Fibroblast of lung (primary cell): ENCODE measurements at regions not wholly inside any gene's neighbourhood (a gene's known extent, or its start where the extent isn't known, plus 50 kb on each side); places are given as distances from the start of the nearest gene placed in this dataset.
A peak's percentile ranks its signal among the peaks of the same experiment; 100 is the strongest.
"Not testable (repeated sequence)": the region's sequence is repeated elsewhere in the genome, so short reads cannot be mapped to it uniquely, and the experiment has no call there.

ENCODE experiments used
- DNase-seq, 2 donors: peaks; one replicate each; pipeline versions ENCODE4 v3.0.0 to v3.0.0-alpha.2; 2010; ENCODE audit warnings: low read depth in 2 of 2
- H2AFZ ChIP-seq: 2 replicates; pipeline ENCODE4 v1.5.1; 2012; ENCODE audit warnings: low read length, control low read depth, inconsistent platforms
- H3K27ac ChIP-seq: 2 replicates; pipeline ENCODE4 v1.5.1; 2011; ENCODE audit warnings: low read length, control low read depth; ENCODE audit not compliant: insufficient read depth
- H3K27me3 ChIP-seq: 2 replicates; pipeline ENCODE4 v1.5.1; 2011; ENCODE audit warnings: mild to moderate bottlenecking, low read length; ENCODE audit not compliant: control insufficient read depth, insufficient read depth
- H3K36me3 ChIP-seq: 2 replicates; pipeline ENCODE4 v1.5.1; 2011; ENCODE audit warnings: low read length; ENCODE audit not compliant: control insufficient read depth, insufficient read depth
- H3K4me1 ChIP-seq: 2 replicates; pipeline ENCODE4 v1.5.1; 2011; ENCODE audit warnings: low read length; ENCODE audit not compliant: control insufficient read depth, insufficient read depth; ENCODE audit errors: extremely low read depth
- H3K4me2 ChIP-seq: 2 replicates; pipeline ENCODE4 v1.5.1; 2011; ENCODE audit warnings: low read length, control low read depth; ENCODE audit not compliant: insufficient read depth; ENCODE audit errors: extremely low read depth
- H3K4me3 ChIP-seq, 4 experiments: fragments of 200-600 bp in 1 of 4; sonication (generic) in 1 of 4; replicated peaks in 1 of 4; 2 replicates each; pipeline ENCODE4 v1.5.1; 2011 to 2016; ENCODE audit warnings: low read length in 4 of 4, low read depth in 3 of 4, mild to moderate bottlenecking in 3 of 4, control low read depth in 2 of 4, inconsistent platforms in 1 of 4, mixed read lengths in 1 of 4; ENCODE audit not compliant: insufficient read depth in 1 of 4; ENCODE audit errors: control extremely low read depth in 1 of 4
- H3K79me2 ChIP-seq: 2 replicates; pipeline ENCODE4 v1.5.1; 2012; ENCODE audit warnings: mild to moderate bottlenecking, low read length, inconsistent platforms; ENCODE audit not compliant: control insufficient read depth, insufficient read depth
- H3K9ac ChIP-seq: 2 replicates; pipeline ENCODE4 v1.5.1; 2011; ENCODE audit warnings: mild to moderate bottlenecking, low read length, control low read depth; ENCODE audit not compliant: insufficient read depth
- H3K9me3 ChIP-seq: 2 replicates; pipeline ENCODE4 v1.5.1; 2012; ENCODE audit warnings: low read depth, low read length; ENCODE audit not compliant: control insufficient read depth, insufficient read depth
- H4K20me1 ChIP-seq: 2 replicates; pipeline ENCODE4 v1.5.1; 2011; ENCODE audit warnings: low read length; ENCODE audit not compliant: control insufficient read depth, insufficient read depth; ENCODE audit errors: extremely low read depth

- H3K9ac ChIP-seq, H3K9me3 ChIP-seq, H2AFZ ChIP-seq, H4K20me1 ChIP-seq, H3K36me3 ChIP-seq, H3K4me3 ChIP-seq, H3K27ac ChIP-seq, DNase-seq, H3K27me3 ChIP-seq: not testable (repeated sequence)
- peaks cover 22% of the 10 kb centered on the region for H3K4me1 ChIP-seq
- peak overlapping the region; percentile 59 for H3K4me2 ChIP-seq
- peaks cover 80% of the 10 kb centered on the region for H3K79me2 ChIP-seq
These were observed 84.9 kb upstream of the METTL9 start for GRCh38 chr16:21514474-21514840.

DNA sequence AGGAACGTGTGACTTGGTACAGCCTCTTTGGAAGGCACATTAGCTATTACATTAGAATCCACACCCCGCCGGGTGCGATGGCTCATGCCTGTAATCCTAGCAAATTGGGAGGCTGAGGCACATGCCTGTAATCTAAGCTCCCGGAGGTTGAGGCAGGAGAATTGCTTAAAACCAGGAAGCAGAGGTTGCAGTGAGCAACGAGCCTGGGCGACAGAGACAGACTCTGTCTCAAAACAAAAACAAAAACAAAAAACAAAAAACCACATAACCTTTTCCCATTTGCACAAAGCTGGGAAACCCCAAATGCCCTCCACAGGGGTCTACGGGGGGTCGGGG is 82.7 kb upstream of the METTL9 start:
- H3K9me3 ChIP-seq, H3K4me2 ChIP-seq, H3K27me3 ChIP-seq, H3K4me3 ChIP-seq, H3K9ac ChIP-seq, DNase-seq, H3K36me3 ChIP-seq, H2AFZ ChIP-seq, H4K20me1 ChIP-seq, H3K27ac ChIP-seq: not testable (repeated sequence)
- peaks cover 62% of the 10 kb centered on the region for H3K79me2 ChIP-seq
- peaks cover 17% of the 10 kb centered on the region for H3K4me1 ChIP-seq

DNA sequence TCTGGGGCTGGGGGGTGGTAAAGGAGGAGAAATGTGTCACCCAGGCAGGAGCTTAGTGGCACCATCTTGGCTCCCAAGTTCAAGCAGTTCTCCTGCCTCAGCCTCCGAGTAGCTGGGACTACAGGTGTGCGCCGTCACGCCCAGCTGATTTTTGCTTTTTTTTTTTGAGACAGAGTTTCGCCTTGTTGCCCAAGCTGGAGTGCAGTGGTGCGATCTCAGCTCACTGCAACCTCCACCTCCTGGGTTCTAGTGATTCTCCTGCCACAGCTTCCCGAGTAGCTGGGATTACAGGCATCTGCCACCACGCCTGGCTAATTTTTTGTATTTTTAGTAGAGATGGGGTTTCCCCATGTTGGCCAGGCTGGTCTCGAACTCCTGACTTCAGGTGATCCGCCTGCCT is 82.1 kb upstream of the METTL9 start:
- not testable (repeated sequence) for H3K27me3 ChIP-seq, H3K36me3 ChIP-seq, DNase-seq, H4K20me1 ChIP-seq, H2AFZ ChIP-seq, H3K4me3 ChIP-seq, H3K27ac ChIP-seq, H3K4me2 ChIP-seq, H3K9ac ChIP-seq, H3K9me3 ChIP-seq
- Histone ChIP-seq H3K4me1 (peaks cover 12% of the 10 kb centered on the region), H3K79me2 (peaks cover 56% of the 10 kb centered on the region)

GRCh38 chr16:21519361-21520133 is 79.8 kb upstream of the METTL9 start:
- peak overlapping the region; percentile 73 for H2AFZ ChIP-seq
- H4K20me1 ChIP-seq, DNase-seq, H3K36me3 ChIP-seq, H3K9me3 ChIP-seq, H3K4me1 ChIP-seq, H3K27me3 ChIP-seq: not testable (repeated sequence)
- H3K79me2 ChIP-seq: peaks cover 35% of the 10 kb centered on the region
- peak overlapping the region; percentile 64 to 84 (median 73) for H3K4me3 ChIP-seq
- H3K9ac ChIP-seq: peak overlapping the region; percentile 92
- H3K27ac ChIP-seq: peak overlapping the region; percentile 90
- peak overlapping the region; percentile 66 for H3K4me2 ChIP-seq

DNA sequence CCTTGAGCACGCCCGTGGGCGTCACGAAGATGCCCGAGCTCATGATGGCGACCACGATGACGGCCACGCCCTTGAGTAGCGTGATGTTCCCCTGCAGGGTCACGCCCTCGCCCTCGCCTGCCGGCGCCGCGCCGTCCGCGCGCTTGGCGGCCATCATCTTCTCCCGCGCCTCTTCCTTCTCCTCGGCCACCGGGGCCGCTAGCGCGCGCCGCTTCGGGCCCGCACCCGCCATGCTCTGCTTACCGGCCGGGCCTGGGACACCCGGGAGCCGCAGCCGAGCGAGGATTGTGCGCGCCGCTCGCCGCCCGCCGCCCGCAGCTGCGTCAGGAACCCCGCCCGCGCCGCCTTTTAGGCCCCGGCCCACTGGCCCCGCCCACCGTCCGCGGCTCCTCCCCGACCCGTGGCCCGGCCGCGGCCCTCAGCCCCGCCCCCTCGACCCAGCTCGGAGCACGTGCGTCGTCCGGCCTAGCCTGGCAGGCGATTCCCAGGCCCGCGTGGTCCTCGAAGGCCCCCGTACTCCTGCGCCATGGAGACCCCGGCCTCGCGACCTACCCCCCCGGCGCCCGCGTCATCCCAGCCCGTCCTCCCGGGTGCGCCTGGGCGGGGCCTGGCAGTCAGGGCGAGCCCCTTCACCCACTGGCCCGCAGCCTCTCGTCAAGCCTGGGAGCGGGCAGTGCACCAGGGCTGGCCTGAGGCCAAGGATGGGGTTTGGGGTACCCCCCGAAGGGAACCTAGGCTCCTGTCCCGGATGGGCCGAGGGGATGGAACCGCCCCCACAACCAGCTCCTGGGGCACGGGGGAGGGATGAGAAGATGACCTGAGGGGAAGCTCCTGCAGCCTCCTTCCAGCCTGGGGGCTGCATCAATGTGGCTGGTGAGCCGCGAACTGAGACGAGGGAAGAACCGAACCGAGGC is 79.0 kb upstream of the METTL9 start:
- Histone ChIP-seq H3K27ac (peak overlapping the region; percentile 90), H2AFZ (peak overlapping the region; percentile 73), H3K79me2 (peaks cover 29% of the 10 kb centered on the region), H3K9ac (peak overlapping the region; percentile 92), H3K4me2 (peak overlapping the region; percentile 25), H3K4me3 (peak overlapping the region; percentile 64 to 74 (median 70))
- H3K27me3 ChIP-seq, H3K36me3 ChIP-seq, H3K4me1 ChIP-seq, H4K20me1 ChIP-seq, H3K9me3 ChIP-seq: not testable (repeated sequence)
- peak; percentile 88 to 94 for DNase-seq

- not testable (repeated sequence) for H2AFZ ChIP-seq, H3K27ac ChIP-seq, H3K4me1 ChIP-seq, H3K9ac ChIP-seq, H3K27me3 ChIP-seq, H3K4me3 ChIP-seq, H3K36me3 ChIP-seq, H3K4me2 ChIP-seq, H4K20me1 ChIP-seq, H3K9me3 ChIP-seq, DNase-seq
- H3K79me2 ChIP-seq: peaks cover 24% of the 10 kb centered on the region
These were observed 78.4 kb upstream of the METTL9 start for GRCh38 chr16:21521048-21521389.
